ENCODE measurements at regions not wholly inside any gene's neighbourhood (a gene's known extent, or its start where the extent isn't known, plus 50 kb on each side); places are given as distances from the start of the nearest gene placed in this dataset.

- DNase-seq (ENCODE audit: low read depth): no peak
- H3K4me3 ChIP-seq (ENCODE audit: control insufficient read depth, low read depth, low read length): no peak overlapping the region
- TF ChIP-seq, protein P1, sequence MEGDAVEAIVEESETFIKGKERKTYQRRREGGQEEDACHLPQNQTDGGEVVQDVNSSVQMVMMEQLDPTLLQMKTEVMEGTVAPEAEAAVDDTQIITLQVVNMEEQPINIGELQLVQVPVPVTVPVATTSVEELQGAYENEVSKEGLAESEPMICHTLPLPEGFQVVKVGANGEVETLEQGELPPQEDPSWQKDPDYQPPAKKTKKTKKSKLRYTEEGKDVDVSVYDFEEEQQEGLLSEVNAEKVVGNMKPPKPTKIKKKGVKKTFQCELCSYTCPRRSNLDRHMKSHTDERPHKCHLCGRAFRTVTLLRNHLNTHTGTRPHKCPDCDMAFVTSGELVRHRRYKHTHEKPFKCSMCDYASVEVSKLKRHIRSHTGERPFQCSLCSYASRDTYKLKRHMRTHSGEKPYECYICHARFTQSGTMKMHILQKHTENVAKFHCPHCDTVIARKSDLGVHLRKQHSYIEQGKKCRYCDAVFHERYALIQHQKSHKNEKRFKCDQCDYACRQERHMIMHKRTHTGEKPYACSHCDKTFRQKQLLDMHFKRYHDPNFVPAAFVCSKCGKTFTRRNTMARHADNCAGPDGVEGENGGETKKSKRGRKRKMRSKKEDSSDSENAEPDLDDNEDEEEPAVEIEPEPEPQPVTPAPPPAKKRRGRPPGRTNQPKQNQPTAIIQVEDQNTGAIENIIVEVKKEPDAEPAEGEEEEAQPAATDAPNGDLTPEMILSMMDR (IDR thresholded peaks at IDR 0.05; ENCODE audit: control insufficient read depth, insufficient read depth, low read depth, low read length, missing control alignments): no peak
Measured at GRCh38 chr19:30083125-30083681, 141.2 kb downstream of the URI1 start.

DNA sequence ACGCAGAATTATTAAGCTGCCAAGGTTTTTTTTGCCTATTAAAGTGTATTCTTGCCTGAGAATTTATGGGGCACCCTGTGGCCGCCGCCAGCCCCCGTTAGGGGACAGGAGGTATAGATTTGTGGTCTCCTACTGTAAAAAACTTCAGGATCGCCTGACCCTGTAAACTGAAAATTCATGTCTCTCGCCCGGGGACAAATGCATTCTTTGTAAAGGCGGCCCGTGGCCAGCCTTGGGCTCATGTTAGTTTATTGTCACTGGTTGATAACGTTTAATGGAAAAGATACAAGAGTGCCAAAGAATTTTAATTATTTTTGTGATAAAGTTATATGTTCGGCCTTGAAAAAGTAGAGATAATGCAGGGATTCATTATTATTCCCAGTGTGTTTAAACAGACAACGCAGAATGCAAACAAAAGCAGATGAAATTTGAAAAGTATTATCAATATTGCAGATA lies 141.7 kb downstream of the URI1 start:
- H3K4me3 ChIP-seq (ENCODE audit: control insufficient read depth, low read depth, low read length): no peak overlapping the region
- no peak for DNase-seq (ENCODE audit: low read depth)
- TF ChIP-seq, protein P1 (IDR thresholded peaks at IDR 0.05; ENCODE audit: control insufficient read depth, insufficient read depth, low read depth, low read length, missing control alignments): no peak

GRCh38 chr19:30084390-30084819 lies 142.4 kb downstream of the URI1 start:
- no peak overlapping the region for H3K4me3 ChIP-seq (ENCODE audit: control insufficient read depth, low read depth, low read length)
- DNase-seq (ENCODE audit: low read depth): no peak
- TF ChIP-seq, protein P1 (IDR thresholded peaks at IDR 0.05; ENCODE audit: control insufficient read depth, insufficient read depth, low read depth, low read length, missing control alignments): no peak

DNA sequence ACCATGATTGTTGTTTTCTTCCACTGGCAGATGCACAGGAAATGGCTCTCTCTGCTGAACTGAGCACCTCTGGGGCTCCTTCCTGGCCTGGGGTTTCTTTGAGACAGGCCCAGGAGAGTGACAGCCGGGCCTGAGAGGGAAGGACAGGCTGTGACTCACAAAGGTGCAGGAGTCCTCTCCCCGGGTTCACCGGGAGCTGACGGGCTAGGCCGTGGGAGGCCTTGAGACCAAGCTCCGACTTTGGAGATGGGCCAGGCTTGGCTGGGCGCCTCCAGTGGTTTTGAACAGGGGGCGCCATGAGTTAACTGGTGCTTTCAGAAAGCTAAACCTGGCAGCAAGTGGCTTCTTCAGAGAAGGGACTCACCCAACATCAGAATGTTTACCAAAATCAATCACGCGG lies 143.4 kb downstream of the URI1 start:
- no peak overlapping the region for H3K4me3 ChIP-seq (ENCODE audit: control insufficient read depth, low read depth, low read length)
- TF ChIP-seq, protein P1 (IDR thresholded peaks at IDR 0.05; ENCODE audit: control insufficient read depth, insufficient read depth, low read depth, low read length, missing control alignments): no peak
- no peak for DNase-seq (ENCODE audit: low read depth)

- DNase-seq (ENCODE audit: low read depth): no peak
- TF ChIP-seq, protein P1 (IDR thresholded peaks at IDR 0.05; ENCODE audit: control insufficient read depth, insufficient read depth, low read depth, low read length, missing control alignments): no peak
- no peak overlapping the region for H3K4me3 ChIP-seq (ENCODE audit: control insufficient read depth, low read depth, low read length)
Measured at GRCh38 chr19:30086220-30086619, 144.2 kb downstream of the URI1 start.

DNA sequence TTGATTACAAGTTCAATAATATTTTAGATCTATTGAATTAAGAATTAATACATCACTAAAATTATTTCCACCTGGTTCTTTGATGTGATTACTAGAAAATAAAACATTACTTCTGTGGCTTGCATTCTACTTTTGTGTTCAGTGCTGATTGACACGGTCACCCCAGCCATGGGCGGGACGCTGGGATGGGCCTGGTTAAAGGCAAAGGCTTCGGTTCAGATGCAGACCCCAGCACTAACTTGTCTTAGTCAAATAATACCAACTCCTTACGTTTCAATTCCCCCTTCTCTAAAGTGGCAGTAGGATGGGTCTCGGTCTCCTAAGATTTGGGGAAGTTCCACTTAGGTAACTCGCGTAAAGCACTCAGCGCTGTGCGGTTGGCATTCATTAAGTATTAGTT lies 144.9 kb downstream of the URI1 start:
- TF ChIP-seq, protein P1 (IDR thresholded peaks at IDR 0.05; ENCODE audit: control insufficient read depth, insufficient read depth, low read depth, low read length, missing control alignments): no peak
- no peak for DNase-seq (ENCODE audit: low read depth)
- no peak overlapping the region for H3K4me3 ChIP-seq (ENCODE audit: control insufficient read depth, low read depth, low read length)
